ENCODE measurements at regions not wholly inside any gene's neighbourhood (a gene's known extent, or its start where the extent isn't known, plus 50 kb on each side); places are given as distances from the start of the nearest gene placed in this dataset.

DNA sequence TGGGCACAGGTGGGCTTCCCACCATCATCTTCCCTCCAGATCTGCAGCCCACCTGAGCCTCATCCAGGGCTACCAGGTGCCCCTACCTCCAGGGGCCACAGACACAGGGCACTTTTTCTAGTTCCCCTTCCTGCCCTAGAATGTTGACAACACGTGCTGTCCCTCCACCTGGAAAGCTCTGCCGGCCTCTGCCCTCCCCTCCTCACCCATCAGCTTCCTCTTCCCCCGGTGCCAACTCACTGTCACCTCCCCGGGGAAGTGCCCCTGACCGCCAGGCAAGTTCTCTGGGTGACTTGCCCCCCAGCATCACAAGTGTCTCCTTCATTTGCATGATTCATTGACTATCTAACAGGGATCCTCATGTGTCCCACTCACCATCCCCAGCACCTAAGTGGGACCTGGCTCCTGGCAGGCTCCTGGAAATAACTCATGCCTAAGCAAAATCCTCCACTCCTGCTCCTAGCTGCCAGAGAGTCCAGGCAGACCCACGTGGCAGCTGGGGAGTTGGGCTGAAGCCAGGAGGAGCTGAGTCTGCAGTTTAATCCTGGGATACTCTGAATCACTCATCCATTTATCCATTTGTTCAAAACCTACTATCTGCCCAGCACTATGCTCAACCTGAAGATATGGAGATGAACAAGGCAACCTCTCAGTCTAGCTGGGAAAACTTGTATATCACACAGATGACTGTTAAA is 304.4 kb downstream of the FOXL1 start:
- TF ChIP-seq, protein P1, sequence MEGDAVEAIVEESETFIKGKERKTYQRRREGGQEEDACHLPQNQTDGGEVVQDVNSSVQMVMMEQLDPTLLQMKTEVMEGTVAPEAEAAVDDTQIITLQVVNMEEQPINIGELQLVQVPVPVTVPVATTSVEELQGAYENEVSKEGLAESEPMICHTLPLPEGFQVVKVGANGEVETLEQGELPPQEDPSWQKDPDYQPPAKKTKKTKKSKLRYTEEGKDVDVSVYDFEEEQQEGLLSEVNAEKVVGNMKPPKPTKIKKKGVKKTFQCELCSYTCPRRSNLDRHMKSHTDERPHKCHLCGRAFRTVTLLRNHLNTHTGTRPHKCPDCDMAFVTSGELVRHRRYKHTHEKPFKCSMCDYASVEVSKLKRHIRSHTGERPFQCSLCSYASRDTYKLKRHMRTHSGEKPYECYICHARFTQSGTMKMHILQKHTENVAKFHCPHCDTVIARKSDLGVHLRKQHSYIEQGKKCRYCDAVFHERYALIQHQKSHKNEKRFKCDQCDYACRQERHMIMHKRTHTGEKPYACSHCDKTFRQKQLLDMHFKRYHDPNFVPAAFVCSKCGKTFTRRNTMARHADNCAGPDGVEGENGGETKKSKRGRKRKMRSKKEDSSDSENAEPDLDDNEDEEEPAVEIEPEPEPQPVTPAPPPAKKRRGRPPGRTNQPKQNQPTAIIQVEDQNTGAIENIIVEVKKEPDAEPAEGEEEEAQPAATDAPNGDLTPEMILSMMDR (IDR thresholded peaks at IDR 0.05; ENCODE audit: low read length) = no peak
- no peak for TF ChIP-seq EZH2 (optimal IDR thresholded peaks at IDR 0.05; ENCODE audit: low read depth, low read length)
